AG04450 (cell line): ENCODE measurements at regions not wholly inside any gene's neighbourhood (a gene's known extent, or its start where the extent isn't known, plus 50 kb on each side); places are given as distances from the start of the nearest gene placed in this dataset.

Experiments
- CTCF ChIA-PET: fragments of 300-600, 350-600 bp; formaldehyde crosslinking; extraction: SDS; loops from one replicate; lab custom pipeline; 2022; ENCODE audit warnings: antibody characterized with exemption, inconsistent platforms; lab: Charles Lee
- POLR2A ChIA-PET: fragments of 350-600 bp; formaldehyde crosslinking; extraction: SDS; loops from one replicate; lab custom pipeline; 2021; ENCODE audit warnings: antibody characterized with exemption, inconsistent platforms; lab: Yijun Ruan, JAX
- DNase-seq: peaks from one replicate; pipeline ENCODE4 v3.0.0-alpha.2; 2011; ENCODE audit warnings: low read depth, low spot score
- H3K27ac ChIP-seq: one replicate; pipeline ENCODE4 v1.5.1; 2012; ENCODE audit warnings: low read depth, low read length, control low read depth
- H3K27me3 ChIP-seq: one replicate; pipeline ENCODE4 v1.6.0; 2012; ENCODE audit warnings: low read length; ENCODE audit not compliant: control insufficient read depth, insufficient read depth
- H3K4me3 ChIP-seq: 2 replicates; pipeline ENCODE4 v1.5.1; 2011; ENCODE audit warnings: mild to moderate bottlenecking, low read depth, low read length, control low read depth
- H3K9me3 ChIP-seq: 2 replicates; pipeline ENCODE4 v1.5.1; 2012; ENCODE audit warnings: low read length; ENCODE audit not compliant: control insufficient read depth, insufficient read depth
- TF ChIP-seq, protein P1 (sequence below): IDR thresholded peaks from 2 replicates; pipeline ENCODE4 v1.5.1; 2011; ENCODE audit warnings: low read depth, low read length, control low read depth, inconsistent platforms

DNA sequence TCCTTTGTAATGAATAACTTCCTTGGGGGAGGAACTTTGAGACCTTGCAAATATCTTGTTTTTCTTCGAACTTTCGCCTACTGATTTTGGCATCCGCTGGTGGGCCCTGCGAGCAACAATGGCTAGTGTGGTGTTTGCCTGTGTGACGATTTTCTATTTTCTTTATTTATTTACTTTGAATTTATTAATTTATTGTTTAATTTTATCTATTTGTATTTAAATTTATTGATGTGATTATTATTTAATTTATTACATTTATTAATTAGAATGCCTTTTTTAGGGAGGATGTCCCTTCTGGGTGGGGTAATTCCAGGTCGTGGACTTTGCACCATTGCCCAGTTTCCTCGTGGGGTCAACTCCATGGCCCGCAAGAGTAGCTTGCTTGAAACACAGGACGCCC, 149.7 kb downstream of the ZNF664 start:
- no peak for DNase-seq
- TF ChIP-seq, protein P1, sequence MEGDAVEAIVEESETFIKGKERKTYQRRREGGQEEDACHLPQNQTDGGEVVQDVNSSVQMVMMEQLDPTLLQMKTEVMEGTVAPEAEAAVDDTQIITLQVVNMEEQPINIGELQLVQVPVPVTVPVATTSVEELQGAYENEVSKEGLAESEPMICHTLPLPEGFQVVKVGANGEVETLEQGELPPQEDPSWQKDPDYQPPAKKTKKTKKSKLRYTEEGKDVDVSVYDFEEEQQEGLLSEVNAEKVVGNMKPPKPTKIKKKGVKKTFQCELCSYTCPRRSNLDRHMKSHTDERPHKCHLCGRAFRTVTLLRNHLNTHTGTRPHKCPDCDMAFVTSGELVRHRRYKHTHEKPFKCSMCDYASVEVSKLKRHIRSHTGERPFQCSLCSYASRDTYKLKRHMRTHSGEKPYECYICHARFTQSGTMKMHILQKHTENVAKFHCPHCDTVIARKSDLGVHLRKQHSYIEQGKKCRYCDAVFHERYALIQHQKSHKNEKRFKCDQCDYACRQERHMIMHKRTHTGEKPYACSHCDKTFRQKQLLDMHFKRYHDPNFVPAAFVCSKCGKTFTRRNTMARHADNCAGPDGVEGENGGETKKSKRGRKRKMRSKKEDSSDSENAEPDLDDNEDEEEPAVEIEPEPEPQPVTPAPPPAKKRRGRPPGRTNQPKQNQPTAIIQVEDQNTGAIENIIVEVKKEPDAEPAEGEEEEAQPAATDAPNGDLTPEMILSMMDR = no peak
- Histone ChIP-seq H3K27me3 (peaks cover 14% of the 10 kb centered on the region), H3K4me3 (no peak overlapping the region), H3K9me3 (no peaks in the 10 kb centered on the region), H3K27ac (no peak overlapping the region)
- ChIA-PET CTCF (no interaction called here), POLR2A (no interaction called here)

DNA sequence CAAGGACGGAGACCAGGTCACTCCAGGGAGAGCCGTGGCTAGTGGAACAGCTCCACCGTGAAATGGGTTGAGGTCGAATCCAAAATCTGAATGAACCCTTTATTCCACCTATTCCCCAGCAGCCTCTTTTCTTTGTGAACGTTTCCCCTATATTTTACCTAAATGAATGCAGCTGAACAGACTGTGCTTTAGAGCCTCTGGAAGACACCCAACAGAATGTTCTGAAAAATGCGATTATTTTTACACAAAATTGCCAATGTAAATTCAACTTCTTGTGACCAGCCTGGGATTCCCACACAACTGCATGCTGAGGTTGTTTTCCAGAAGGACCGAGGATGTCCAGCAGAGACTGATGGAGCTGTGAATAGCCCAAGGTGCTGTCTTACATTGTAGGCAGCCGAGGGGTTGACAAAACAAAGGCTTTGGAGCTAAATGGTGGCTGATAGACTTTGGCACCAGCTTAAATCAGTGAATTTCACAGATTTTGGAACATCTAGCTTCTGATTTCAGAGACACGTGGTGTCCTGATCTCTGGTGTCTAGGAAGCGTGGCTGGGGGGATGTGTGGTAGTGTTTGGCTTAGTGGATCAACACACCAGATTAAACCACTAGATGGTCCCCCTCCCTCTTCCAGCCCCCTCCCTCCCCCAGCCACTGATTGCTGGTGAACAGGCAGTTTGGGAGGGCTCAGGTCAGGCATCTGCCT, 150.4 kb downstream of the ZNF664 start:
- Histone ChIP-seq H3K9me3 (no peaks in the 10 kb centered on the region), H3K4me3 (no peak overlapping the region), H3K27ac (no peak overlapping the region), H3K27me3 (peaks cover 14% of the 10 kb centered on the region)
- TF ChIP-seq, protein P1 = no peak
- ChIA-PET POLR2A (no interaction called here), CTCF (no interaction called here)
- no peak for DNase-seq

DNA sequence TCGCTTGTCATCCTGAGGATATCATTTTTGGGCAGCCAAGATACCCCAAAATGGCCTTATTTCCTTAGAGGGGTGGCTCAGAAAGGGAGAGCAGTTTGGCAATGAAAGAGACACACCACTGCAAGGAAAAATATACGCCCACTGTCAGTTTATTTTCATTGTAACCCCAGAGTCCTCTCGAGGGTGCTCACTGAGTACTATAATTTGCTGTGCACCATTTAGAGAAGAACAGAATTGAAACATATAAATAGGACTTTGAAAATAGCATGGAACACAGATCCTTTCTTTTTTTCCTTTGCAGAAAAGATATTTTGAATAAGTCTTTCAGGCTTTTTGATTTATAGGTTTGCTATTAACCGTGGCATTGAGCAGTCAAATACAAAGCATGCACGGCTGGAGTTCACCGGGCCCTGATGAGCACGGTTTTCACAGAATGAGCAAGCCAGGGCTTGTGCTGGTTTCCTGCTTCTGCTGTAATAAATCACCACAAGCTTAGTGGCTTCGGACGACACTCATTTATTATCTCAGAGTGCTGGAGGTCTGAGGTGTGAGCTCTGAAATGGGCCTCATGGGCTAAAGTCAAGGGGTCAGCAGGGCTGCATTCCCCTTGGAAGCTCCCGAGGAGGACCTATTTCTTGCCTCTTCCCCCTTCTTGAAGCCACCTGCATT, 152.3 kb downstream of the ZNF664 start:
- H3K27me3 ChIP-seq = peaks cover 14% of the 10 kb centered on the region
- no peaks in the 10 kb centered on the region for H3K9me3 ChIP-seq
- ChIA-PET CTCF (no interaction called here), POLR2A (no interaction called here)
- H3K27ac ChIP-seq = no peak overlapping the region
- H3K4me3 ChIP-seq = no peak overlapping the region
- TF ChIP-seq, protein P1 = no peak
- no peak for DNase-seq

DNA sequence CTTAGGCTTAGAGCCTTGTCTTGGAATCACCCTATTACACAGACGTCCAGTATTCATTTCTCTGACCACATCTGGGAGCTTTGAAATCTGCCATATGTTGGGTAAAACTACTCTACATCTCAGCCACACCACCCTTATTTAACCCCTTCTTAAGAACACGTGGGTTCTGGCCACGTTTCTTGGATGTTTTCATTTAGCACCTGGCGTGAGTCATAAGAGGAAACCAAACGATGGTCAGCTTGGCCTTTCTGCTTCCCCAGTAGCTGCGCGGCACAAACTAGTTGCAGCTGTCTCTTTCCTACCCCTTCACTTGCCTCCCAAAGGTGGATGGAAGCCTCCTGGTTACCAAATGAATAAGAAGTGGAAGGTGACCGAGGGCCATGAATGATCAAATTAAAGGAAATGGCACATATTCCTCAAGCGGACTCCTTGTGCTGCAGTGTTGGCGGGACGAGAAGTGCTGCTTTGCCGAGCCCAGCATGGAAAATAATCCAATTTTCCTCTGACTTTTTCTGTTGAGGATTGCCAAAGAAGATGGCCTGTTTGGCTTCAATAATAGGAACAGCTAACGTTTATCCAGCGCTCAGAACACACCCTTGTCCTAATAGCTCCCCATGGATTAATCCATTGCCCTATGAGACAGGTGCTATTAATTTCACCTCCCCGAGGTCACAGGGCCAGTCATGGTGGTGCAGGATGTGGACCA, 154.1 kb downstream of the ZNF664 start:
- CTCF ChIA-PET = no interaction called here
- Histone ChIP-seq H3K4me3 (no peak overlapping the region), H3K9me3 (no peaks in the 10 kb centered on the region), H3K27me3 (peaks cover 15% of the 10 kb centered on the region), H3K27ac (no peak overlapping the region)
- no peak for DNase-seq
- POLR2A ChIA-PET = no interaction called here
- TF ChIP-seq, protein P1 = no peak

DNA sequence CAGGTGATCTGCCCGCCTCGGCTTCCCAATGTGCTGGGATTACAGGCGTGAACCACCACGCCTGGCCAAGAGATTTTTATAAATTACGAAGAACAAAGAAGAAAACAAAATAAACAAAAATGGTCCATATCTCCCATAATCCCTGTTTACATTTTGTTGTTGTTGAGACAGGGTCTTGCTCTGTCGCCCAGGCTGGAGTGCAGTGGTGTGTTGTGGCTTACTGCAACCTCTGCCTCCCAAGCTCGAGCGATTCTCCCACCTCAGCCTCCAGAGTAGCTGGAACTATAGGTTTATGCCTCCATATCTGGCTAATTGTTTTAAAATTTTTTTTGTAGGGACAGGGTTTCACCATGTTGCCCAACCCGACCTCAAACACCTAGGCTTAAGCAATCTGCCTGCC, 156.1 kb downstream of the ZNF664 start:
- TF ChIP-seq, protein P1 = no peak
- Histone ChIP-seq H3K9me3 (no peaks in the 10 kb centered on the region), H3K27me3 (peaks cover 8% of the 10 kb centered on the region), H3K4me3 (no peak overlapping the region), H3K27ac (no peak overlapping the region)
- ChIA-PET CTCF (no interaction called here), POLR2A (no interaction called here)
- no peak for DNase-seq
